Activated naive CD4-positive, alpha-beta T cell treated with anti-CD3 and anti-CD28 coated beads for 36 hours (primary cell): ENCODE measurements at regions not wholly inside any gene's neighbourhood (a gene's known extent, or its start where the extent isn't known, plus 50 kb on each side); places are given as distances from the start of the nearest gene placed in this dataset.

Experiments
- CTCF ChIA-PET: fragments of 350-600 bp; sonication (Branson Sonifier 250); formaldehyde crosslinking; loops from one replicate; lab custom pipeline; 2021; ENCODE audit warnings: antibody characterized with exemption; lab: Charles Lee
- DNase-seq: peaks from one replicate; pipeline ENCODE4 v3.0.0-alpha.2; 2020
- H3K27ac Mint-ChIP-seq: one replicate; pipeline ENCODE4 v1.8.0; 2021; ENCODE audit warnings: mild to moderate bottlenecking, mixed read lengths
- H3K27me3 Mint-ChIP-seq: one replicate; pipeline ENCODE4 v1.8.0; 2021; ENCODE audit warnings: low read depth, mixed read lengths
- H3K36me3 Mint-ChIP-seq: one replicate; pipeline ENCODE4 v1.8.0; 2021; ENCODE audit warnings: low read depth, mixed read lengths
- H3K4me1 Mint-ChIP-seq: one replicate; pipeline ENCODE4 v1.8.0; 2021; ENCODE audit warnings: low read depth, mixed read lengths
- H3K4me3 Mint-ChIP-seq: one replicate; pipeline ENCODE4 v1.8.0; 2021; ENCODE audit warnings: mild to moderate bottlenecking, moderate library complexity, mixed read lengths
- H3K9me3 Mint-ChIP-seq: one replicate; pipeline ENCODE4 v1.8.0; 2021; ENCODE audit warnings: mixed read lengths
- intact Hi-C: fragments of 100-400 bp; cut with micrococcal nuclease; formaldehyde crosslinking; loops from one replicate; pipeline ENCODE4 v1.15.1; 2023

DNA sequence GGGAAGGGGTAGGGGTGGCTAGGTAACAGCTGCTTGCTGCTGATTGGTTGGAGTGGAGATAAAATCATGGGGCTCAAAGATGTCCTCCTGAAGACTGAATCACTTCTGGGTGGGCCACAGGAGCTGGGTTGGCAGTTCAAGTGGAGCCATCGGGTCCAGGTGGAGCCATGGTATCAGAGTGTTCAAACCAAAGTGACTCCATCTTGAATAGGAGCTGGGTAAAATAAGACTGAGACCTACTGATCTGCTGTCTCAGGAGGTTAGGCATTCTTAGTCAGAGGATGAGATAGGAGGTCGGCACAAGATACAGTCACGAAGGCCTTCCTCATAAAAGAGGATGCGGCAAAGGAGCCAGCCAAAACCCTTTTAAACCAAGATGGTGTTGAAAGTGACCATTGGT is 96.5 kb downstream of the RTP4 start:
- no peak for DNase-seq
- Mint-ChIP-seq H3K27me3 (peaks cover 18% of the 10 kb centered on the region), H3K9me3 (no peaks in the 10 kb centered on the region), H3K27ac (no peak overlapping the region), H3K4me3 (no peak overlapping the region), H3K36me3 (no peaks in the 10 kb centered on the region), H3K4me1 (no peaks in the 10 kb centered on the region)
- CTCF ChIA-PET: no interaction called here
- intact Hi-C loops: no loop called here

DNA sequence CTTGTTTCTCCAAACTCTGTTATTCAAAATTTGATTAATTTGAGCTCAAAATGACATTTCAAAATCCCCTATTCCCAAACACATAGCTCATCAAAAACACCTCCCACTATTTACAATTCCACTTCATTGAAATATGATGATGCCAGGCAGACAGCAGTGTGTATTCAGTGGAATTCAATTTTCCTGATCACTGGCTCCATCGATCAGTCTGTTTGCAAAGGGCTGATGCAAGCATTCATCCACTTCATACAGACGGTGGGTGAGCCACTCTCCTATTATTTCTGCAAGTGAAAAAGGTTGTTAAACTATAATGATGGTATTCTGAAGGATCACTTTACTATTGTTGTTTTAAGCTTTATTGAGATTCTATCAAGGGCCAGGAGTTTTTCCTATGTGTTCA is 90.7 kb downstream of the RTP4 start:
- Mint-ChIP-seq H3K27me3 (peaks cover 12% of the 10 kb centered on the region), H3K4me1 (no peaks in the 10 kb centered on the region), H3K9me3 (no peaks in the 10 kb centered on the region), H3K27ac (no peak overlapping the region), H3K4me3 (no peak overlapping the region), H3K36me3 (no peaks in the 10 kb centered on the region)
- no peak for DNase-seq
- intact Hi-C loops: no loop called here
- CTCF ChIA-PET: no interaction called here

- no peaks in the 10 kb centered on the region for H3K4me1 Mint-ChIP-seq
- H3K27ac Mint-ChIP-seq: no peak overlapping the region
- no peaks in the 10 kb centered on the region for H3K36me3 Mint-ChIP-seq
- H3K9me3 Mint-ChIP-seq: no peaks in the 10 kb centered on the region
- H3K27me3 Mint-ChIP-seq: peaks cover 10% of the 10 kb centered on the region
- no peak overlapping the region for H3K4me3 Mint-ChIP-seq
- DNase-seq: no peak
- CTCF ChIA-PET: interaction anchor here (0.6 kb wide), 1 partner anchor 76 kb away, joined by 3 read pairs; no protein-coding TSS in a partner anchor
- intact Hi-C loops: no loop called here
Observed at GRCh38 chr3:187458383-187458782, 90.2 kb downstream of the RTP4 start.

DNA sequence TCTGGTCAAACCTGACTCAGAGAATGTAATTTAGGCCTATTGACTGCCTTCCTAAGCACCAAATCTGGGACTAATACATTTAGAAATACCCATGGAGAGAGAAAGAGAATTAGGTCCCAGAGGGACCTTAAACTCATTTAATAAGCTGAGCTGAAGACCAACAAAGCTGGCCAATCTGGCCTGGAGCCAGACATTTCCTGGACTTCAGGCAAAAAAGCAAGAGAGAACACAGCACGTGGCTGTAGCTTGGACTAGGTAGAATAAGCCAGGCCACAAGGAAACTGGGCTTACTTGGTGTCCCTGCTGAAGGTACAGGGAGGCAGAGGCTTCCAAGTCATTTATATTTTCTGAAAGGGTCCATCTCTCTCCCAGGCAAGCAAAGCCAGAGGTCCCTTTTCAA is 88.1 kb downstream of the RTP4 start:
- CTCF ChIA-PET: interaction anchor here (1.0 kb wide), 1 partner anchor 137 kb away, joined by 3 read pairs; no protein-coding TSS in a partner anchor
- intact Hi-C loops: no loop called here
- Mint-ChIP-seq H3K27me3 (peaks cover 6% of the 10 kb centered on the region), H3K4me1 (no peaks in the 10 kb centered on the region), H3K36me3 (no peaks in the 10 kb centered on the region), H3K9me3 (no peaks in the 10 kb centered on the region), H3K27ac (no peak overlapping the region), H3K4me3 (no peak overlapping the region)
- DNase-seq: no peak

- Mint-ChIP-seq H3K4me1 (no peaks in the 10 kb centered on the region), H3K9me3 (no peaks in the 10 kb centered on the region), H3K27ac (no peak overlapping the region), H3K27me3 (peaks cover 6% of the 10 kb centered on the region), H3K36me3 (no peaks in the 10 kb centered on the region), H3K4me3 (no peak overlapping the region)
- intact Hi-C loops: no loop called here
- DNase-seq: no peak
- CTCF ChIA-PET: interaction anchor here (1.3 kb wide), 1 partner anchor 136 kb away, joined by 3 read pairs; no protein-coding TSS in a partner anchor
Observed at GRCh38 chr3:187454085-187454815, 86.1 kb downstream of the RTP4 start.

DNA sequence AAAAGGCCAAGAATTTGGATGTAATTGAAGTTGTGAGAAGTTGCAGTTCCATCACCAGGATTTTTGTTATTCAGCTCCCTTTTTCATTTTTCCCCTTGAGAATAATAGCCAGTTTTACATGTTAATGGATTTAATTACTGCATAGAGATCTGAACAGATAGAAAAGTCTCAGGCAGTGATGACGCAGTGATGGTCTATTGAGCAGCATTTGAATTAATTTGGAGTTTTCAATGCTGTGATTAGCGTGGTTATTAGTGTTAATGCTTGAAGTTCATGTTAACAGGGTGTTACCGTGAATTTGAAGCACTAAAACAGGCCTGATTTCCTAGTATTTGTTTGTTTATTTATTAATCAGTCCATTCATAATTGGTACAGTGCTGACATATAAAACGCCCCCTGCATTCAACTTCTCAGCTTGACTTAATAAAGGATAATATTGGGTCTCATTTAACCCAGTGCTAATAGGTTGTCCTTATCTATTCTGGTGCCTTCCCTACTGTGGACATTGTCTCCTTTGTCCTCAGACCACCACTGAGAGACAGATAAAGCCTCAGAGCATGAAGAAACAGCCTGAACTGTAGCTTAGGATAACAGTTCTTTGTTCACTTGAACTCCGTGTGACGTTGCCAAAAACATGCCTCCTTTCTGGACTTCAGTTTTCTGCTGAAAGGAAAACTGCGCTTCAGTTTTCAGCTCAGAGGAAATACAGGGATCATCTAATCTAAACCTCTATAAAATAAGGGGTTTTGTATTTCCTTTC is 82.4 kb downstream of the RTP4 start:
- intact Hi-C loops: no loop called here
- Mint-ChIP-seq H3K27ac (no peak overlapping the region), H3K27me3 (no peaks in the 10 kb centered on the region), H3K9me3 (no peaks in the 10 kb centered on the region), H3K36me3 (no peaks in the 10 kb centered on the region), H3K4me1 (no peaks in the 10 kb centered on the region), H3K4me3 (no peak overlapping the region)
- CTCF ChIA-PET: interaction anchor here (0.6 kb wide), 1 partner anchor 142 kb away, joined by 3 read pairs; no protein-coding TSS in a partner anchor
- no peak for DNase-seq

- Mint-ChIP-seq H3K27me3 (no peaks in the 10 kb centered on the region), H3K36me3 (no peaks in the 10 kb centered on the region), H3K9me3 (no peaks in the 10 kb centered on the region), H3K4me3 (no peak overlapping the region), H3K4me1 (no peaks in the 10 kb centered on the region), H3K27ac (no peak overlapping the region)
- DNase-seq: no peak
- intact Hi-C loops: no loop called here
- CTCF ChIA-PET: interaction anchor here (0.7 kb wide), 1 partner anchor 130 kb away, joined by 3 read pairs; no protein-coding TSS in a partner anchor
Observed at GRCh38 chr3:187448674-187449073, 80.5 kb downstream of the RTP4 start.

- Mint-ChIP-seq H3K9me3 (no peaks in the 10 kb centered on the region), H3K27me3 (no peaks in the 10 kb centered on the region), H3K27ac (no peak overlapping the region), H3K4me3 (no peak overlapping the region), H3K36me3 (no peaks in the 10 kb centered on the region), H3K4me1 (no peaks in the 10 kb centered on the region)
- CTCF ChIA-PET: interaction anchor here (0.9 kb wide), 1 partner anchor 232 kb away, joined by 5 read pairs; no protein-coding TSS in a partner anchor
- intact Hi-C loops: no loop called here
- DNase-seq: no peak
Observed at GRCh38 chr3:187447737-187448136, 79.6 kb downstream of the RTP4 start.

- no peak overlapping the region for H3K27ac Mint-ChIP-seq
- CTCF ChIA-PET: interaction anchor here (1.0 kb wide), 1 partner anchor 126 kb away, joined by 3 read pairs; no protein-coding TSS in a partner anchor
- H3K4me1 Mint-ChIP-seq: no peaks in the 10 kb centered on the region
- H3K9me3 Mint-ChIP-seq: no peaks in the 10 kb centered on the region
- no peak overlapping the region for H3K4me3 Mint-ChIP-seq
- DNase-seq: no peak
- intact Hi-C loops: no loop called here
- no peaks in the 10 kb centered on the region for H3K36me3 Mint-ChIP-seq
- H3K27me3 Mint-ChIP-seq: no peaks in the 10 kb centered on the region
Observed at GRCh38 chr3:187445356-187445755, 77.2 kb downstream of the RTP4 start.

DNA sequence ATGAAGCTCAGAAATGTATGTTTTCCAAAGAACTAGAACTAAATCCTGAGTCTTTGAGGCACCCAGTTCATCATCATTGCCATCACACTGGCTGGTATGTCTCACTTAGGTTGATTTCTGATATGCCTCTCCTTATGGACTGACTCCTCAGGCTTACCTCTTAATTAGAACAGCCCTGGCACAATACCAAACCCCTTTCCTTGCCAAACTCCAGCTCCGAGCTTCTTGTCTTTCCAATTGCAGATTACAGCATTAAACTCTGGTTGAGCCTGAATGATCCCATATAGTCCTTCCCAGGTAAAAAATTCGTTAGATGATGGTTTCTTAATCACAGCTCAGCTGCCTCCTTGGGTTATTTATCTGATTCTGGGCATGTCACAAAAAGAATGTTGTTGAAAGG is 66.3 kb downstream of the RTP4 start:
- Mint-ChIP-seq H3K27me3 (peaks cover 11% of the 10 kb centered on the region), H3K9me3 (no peaks in the 10 kb centered on the region), H3K36me3 (no peaks in the 10 kb centered on the region), H3K4me1 (no peaks in the 10 kb centered on the region), H3K4me3 (no peak overlapping the region), H3K27ac (no peak overlapping the region)
- CTCF ChIA-PET: interaction anchor here (0.8 to 1.7 kb wide), 2 partner anchors 115 to 245 kb away, joined by 3 to 7 read pairs; no protein-coding TSS in a partner anchor
- intact Hi-C loops: no loop called here
- DNase-seq: no peak

DNA sequence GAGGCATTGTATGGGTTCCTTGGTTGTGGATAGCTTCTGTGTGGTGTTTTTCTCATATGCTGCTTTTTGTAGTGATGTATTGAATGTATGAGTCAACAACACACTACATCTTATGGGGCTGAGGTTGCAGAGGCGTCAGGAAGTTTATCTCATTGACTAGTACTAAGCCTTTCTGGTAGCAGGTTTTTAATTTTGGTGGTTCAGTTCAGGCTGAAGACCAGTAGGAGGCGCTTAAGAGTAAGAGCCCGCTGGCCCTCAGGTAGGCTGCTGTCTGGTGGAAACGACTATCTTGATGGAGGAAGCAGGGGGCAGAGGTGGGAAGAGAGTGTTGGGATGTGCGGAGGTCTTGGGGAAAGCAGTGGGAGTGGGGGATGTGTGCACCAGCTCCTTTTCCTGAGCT is 62.4 kb downstream of the RTP4 start:
- intact Hi-C loops: no loop called here
- DNase-seq: no peak
- Mint-ChIP-seq H3K9me3 (no peaks in the 10 kb centered on the region), H3K27me3 (peaks cover 20% of the 10 kb centered on the region), H3K27ac (no peak overlapping the region), H3K36me3 (no peaks in the 10 kb centered on the region), H3K4me3 (no peak overlapping the region), H3K4me1 (no peaks in the 10 kb centered on the region)
- CTCF ChIA-PET: interaction anchor here (1.0 kb wide), 1 partner anchor 111 kb away, joined by 3 read pairs; no protein-coding TSS in a partner anchor
